Activated CD4-positive, CD25-positive, alpha-beta regulatory T cell (primary cell): ENCODE measurements at regions not wholly inside any gene's neighbourhood (a gene's known extent, or its start where the extent isn't known, plus 50 kb on each side); places are given as distances from the start of the nearest gene placed in this dataset.
"Not testable (repeated sequence)": the region's sequence is repeated elsewhere in the genome, so short reads cannot be mapped to it uniquely, and the experiment has no call there.

Experiments used
- DNase-seq, 4 experiments: peaks; one replicate each; lab custom pipeline; 2025; lab: John Stamatoyannopoulos, UW

GRCh38 chr15:62407962-62408361 is 242.9 kb upstream of the C2CD4B start:
- DNase-seq, result no peak

- DNase-seq, result no peak
Observed at GRCh38 chr15:62409466-62409865, 244.4 kb upstream of the C2CD4B start.

GRCh38 chr15:62412686-62413085 is 247.6 kb upstream of the C2CD4B start:
- no peak for DNase-seq

GRCh38 chr15:62413153-62413552 is 248.1 kb upstream of the C2CD4B start:
- no peak for DNase-seq

GRCh38 chr15:62413786-62414185 is 248.7 kb upstream of the C2CD4B start:
- no peak for DNase-seq

GRCh38 chr15:62415498-62415897 is 250.4 kb upstream of the C2CD4B start:
- DNase-seq, result no peak

GRCh38 chr15:62416526-62416925 is 251.4 kb upstream of the C2CD4B start:
- no peak for DNase-seq

- no peak for DNase-seq
Observed at GRCh38 chr15:62417439-62417838, 252.4 kb upstream of the C2CD4B start.

- not testable (repeated sequence) for DNase-seq
Observed at GRCh38 chr15:62418496-62418895, 253.4 kb upstream of the C2CD4B start.

- DNase-seq, result no peak
Observed at GRCh38 chr15:62419192-62419591, 254.1 kb upstream of the C2CD4B start.

GRCh38 chr15:62420371-62420770 is 255.3 kb upstream of the C2CD4B start:
- not testable (repeated sequence) for DNase-seq

GRCh38 chr15:62421289-62421688 is 256.2 kb upstream of the C2CD4B start:
- no peak for DNase-seq

- DNase-seq, result no peak
Observed at GRCh38 chr15:62426387-62426956, 261.4 kb upstream of the C2CD4B start.

- DNase-seq, result no peak
Observed at GRCh38 chr15:62428259-62428658, 263.2 kb upstream of the C2CD4B start.

- no peak for DNase-seq
Observed at GRCh38 chr15:62428851-62429598, 263.9 kb upstream of the C2CD4B start.

GRCh38 chr15:62430056-62430455 is 265.0 kb upstream of the C2CD4B start:
- DNase-seq, result no peak

- no peak for DNase-seq
Observed at GRCh38 chr15:62430552-62430951, 265.5 kb upstream of the C2CD4B start.

GRCh38 chr15:62431008-62431797 is 266.1 kb upstream of the C2CD4B start:
- DNase-seq, result no peak

- no peak for DNase-seq
Observed at GRCh38 chr15:62431817-62432216, 266.7 kb upstream of the C2CD4B start.

- no peak for DNase-seq
Observed at GRCh38 chr15:62432702-62433398, 267.8 kb upstream of the C2CD4B start.

- DNase-seq, result no peak
Observed at GRCh38 chr15:62436235-62436634, 271.1 kb upstream of the C2CD4B start.

- DNase-seq, result no peak
Observed at GRCh38 chr15:62437753-62438152, 272.7 kb upstream of the C2CD4B start.
